HG02870 (cell line): ENCODE measurements at regions not wholly inside any gene's neighbourhood (a gene's known extent, or its start where the extent isn't known, plus 50 kb on each side); places are given as distances from the start of the nearest gene placed in this dataset.

Source experiments
- ATAC-seq: cut with Tn5 transposase; IDR thresholded peaks from one replicate; pipeline ENCODE4 v1.9.1; 2021; ENCODE audit warnings: mild to moderate bottlenecking, moderate library complexity; ENCODE audit not compliant: unreplicated experiment

GRCh38 chr9:89554307-89555035 lies 50.3 kb upstream of the GADD45G start:
- no peak for ATAC-seq

- no peak for ATAC-seq
Measured at GRCh38 chr9:89553451-89554010, 51.3 kb upstream of the GADD45G start.

GRCh38 chr9:89550346-89550927 lies 52.5 kb upstream of the SEMA4D start:
- ATAC-seq, result no peak

- peak; percentile 72 for ATAC-seq
Measured at GRCh38 chr9:89549031-89549644, 51.2 kb upstream of the SEMA4D start.

- no peak for ATAC-seq
Measured at GRCh38 chr9:89548071-89548638, 50.2 kb upstream of the SEMA4D start.
